Thyroid gland (tissue), 4 donors: ENCODE measurements at regions not wholly inside any gene's neighbourhood (a gene's known extent, or its start where the extent isn't known, plus 50 kb on each side); places are given as distances from the start of the nearest gene placed in this dataset.

ENCODE experiments used
- DNase-seq, 2 donors: peaks; one replicate each; pipeline ENCODE4 v3.0.0-alpha.2; 2019
- H3K27ac ChIP-seq, 3 donors: fragments of 200-600 bp; sonication (generic); 1 replicate in 2 of 3; 2 replicates in 1 of 3; pipeline ENCODE4 v1.5.1; 2016 to 2019; ENCODE audit warnings: mild to moderate bottlenecking in 1 of 3, moderate library complexity in 1 of 3
- H3K27me3 ChIP-seq: fragments of 200-600 bp; sonication (generic); one replicate; pipeline ENCODE4 v1.5.1; 2019
- H3K36me3 ChIP-seq, 2 donors: fragments of 200-600 bp; sonication (generic); one replicate each; pipeline ENCODE4 v1.5.1; 2016 to 2019
- H3K4me1 ChIP-seq, 2 donors: fragments of 200-600 bp; sonication (generic); one replicate each; pipeline ENCODE4 v1.5.1; 2017 to 2019
- H3K4me3 ChIP-seq, 3 donors: fragments of 200-600 bp; sonication (generic); replicated peaks in 1 of 3; 1 replicate in 2 of 3; 2 replicates in 1 of 3; pipeline ENCODE4 v1.5.1; 2016; ENCODE audit warnings: mild to moderate bottlenecking in 1 of 3
- H3K9me3 ChIP-seq: fragments of 200-600 bp; sonication (generic); one replicate; pipeline ENCODE4 v1.5.1; 2017
- POLR2A ChIP-seq, 2 donors: fragments of 450-650 bp; IDR thresholded peaks; one replicate each; pipeline ENCODE4 v1.6.1; 2017; ENCODE audit warnings: antibody characterized with exemption in 2 of 2, mild to moderate bottlenecking in 2 of 2, moderate library complexity in 1 of 2
- WGBS, 2 donors: methylation state at CpG; one replicate each; pipeline ENCODE4 v1.1.5; 2017; 5-methylcytosine and 5-hydroxymethylcytosine counted together
- intact Hi-C: fragments of 100-400 bp; cut with DNase I; formaldehyde crosslinking; loops from one replicate; pipeline ENCODE4 v1.15.1; 2023
- TF ChIP-seq, protein P1 (sequence below), 6 experiments: fragments of 200-600 bp in 3 of 6; fragments of 450-650 bp in 3 of 6; sonication (generic) in 3 of 6; IDR thresholded peaks; one replicate each; pipeline ENCODE4 v1.5.1; 2016 to 2019; ENCODE audit warnings: antibody characterized with exemption in 6 of 6, mild to moderate bottlenecking in 2 of 6, inconsistent platforms in 1 of 6, moderate library complexity in 1 of 6

DNA sequence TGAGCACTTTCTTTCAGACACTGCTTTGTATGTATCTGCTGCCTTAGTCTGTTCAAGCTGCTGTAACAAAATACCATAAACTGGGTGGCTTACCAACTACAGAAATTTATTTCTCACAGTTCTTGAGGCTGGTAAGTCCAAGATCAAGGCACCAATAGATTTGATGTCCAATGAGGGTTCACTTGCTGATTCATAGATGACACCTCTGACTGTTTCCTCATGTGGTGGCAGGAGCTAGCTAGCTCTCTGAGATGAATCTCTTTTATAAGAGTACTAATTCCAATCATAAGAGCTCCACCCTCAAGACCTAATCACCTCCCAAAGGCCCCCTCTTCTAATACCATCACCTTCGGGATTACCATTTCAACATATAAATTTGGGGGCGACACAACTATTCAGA lies 76.6 kb upstream of the ADO start:
- WGBS, 2 donors: 95 to 97% methylated on average over 2 of the region's 2 CpGs
- Histone ChIP-seq H3K27ac (no peak overlapping the region), H3K27me3 (no peaks in the 10 kb centered on the region), H3K9me3 (no peaks in the 10 kb centered on the region), H3K4me3 (no peak overlapping the region), H3K4me1 (no peaks in the 10 kb centered on the region), H3K36me3 (no peaks in the 10 kb centered on the region)
- no peak for TF ChIP-seq POLR2A (IDR thresholded peaks at IDR 0.05)
- TF ChIP-seq, protein P1, sequence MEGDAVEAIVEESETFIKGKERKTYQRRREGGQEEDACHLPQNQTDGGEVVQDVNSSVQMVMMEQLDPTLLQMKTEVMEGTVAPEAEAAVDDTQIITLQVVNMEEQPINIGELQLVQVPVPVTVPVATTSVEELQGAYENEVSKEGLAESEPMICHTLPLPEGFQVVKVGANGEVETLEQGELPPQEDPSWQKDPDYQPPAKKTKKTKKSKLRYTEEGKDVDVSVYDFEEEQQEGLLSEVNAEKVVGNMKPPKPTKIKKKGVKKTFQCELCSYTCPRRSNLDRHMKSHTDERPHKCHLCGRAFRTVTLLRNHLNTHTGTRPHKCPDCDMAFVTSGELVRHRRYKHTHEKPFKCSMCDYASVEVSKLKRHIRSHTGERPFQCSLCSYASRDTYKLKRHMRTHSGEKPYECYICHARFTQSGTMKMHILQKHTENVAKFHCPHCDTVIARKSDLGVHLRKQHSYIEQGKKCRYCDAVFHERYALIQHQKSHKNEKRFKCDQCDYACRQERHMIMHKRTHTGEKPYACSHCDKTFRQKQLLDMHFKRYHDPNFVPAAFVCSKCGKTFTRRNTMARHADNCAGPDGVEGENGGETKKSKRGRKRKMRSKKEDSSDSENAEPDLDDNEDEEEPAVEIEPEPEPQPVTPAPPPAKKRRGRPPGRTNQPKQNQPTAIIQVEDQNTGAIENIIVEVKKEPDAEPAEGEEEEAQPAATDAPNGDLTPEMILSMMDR (IDR thresholded peaks at IDR 0.05): no peak
- intact Hi-C loops: no loop called here
- no peak for DNase-seq

DNA sequence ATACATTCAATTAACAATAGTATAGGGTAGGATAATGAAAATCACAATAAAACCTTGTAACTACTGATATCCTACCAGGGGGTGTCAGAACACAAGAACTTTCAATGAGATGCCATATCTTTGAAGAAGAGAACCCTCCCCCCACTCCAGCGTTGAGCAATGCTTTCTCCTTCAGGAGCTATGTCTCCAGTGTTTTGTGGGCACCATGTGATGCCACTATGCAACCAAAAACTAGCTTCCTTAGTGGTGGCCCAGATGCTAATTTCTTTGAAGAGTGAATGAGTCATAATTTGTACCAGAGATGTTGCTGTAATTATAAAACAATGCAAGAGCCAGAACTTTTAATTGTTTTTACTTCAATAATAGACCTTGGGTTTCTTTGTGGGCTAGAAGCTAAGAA lies 76.0 kb upstream of the ADO start:
- TF ChIP-seq POLR2A (IDR thresholded peaks at IDR 0.05): no peak
- TF ChIP-seq, protein P1 (IDR thresholded peaks at IDR 0.05): no peak
- Histone ChIP-seq H3K9me3 (no peaks in the 10 kb centered on the region), H3K27me3 (no peaks in the 10 kb centered on the region), H3K27ac (no peak overlapping the region), H3K36me3 (no peaks in the 10 kb centered on the region), H3K4me3 (no peak overlapping the region), H3K4me1 (no peaks in the 10 kb centered on the region)
- WGBS, 2 donors: 79 to 93% methylated on average over 1 of the region's 1 CpG
- no peak for DNase-seq
- intact Hi-C loops: no loop called here

DNA sequence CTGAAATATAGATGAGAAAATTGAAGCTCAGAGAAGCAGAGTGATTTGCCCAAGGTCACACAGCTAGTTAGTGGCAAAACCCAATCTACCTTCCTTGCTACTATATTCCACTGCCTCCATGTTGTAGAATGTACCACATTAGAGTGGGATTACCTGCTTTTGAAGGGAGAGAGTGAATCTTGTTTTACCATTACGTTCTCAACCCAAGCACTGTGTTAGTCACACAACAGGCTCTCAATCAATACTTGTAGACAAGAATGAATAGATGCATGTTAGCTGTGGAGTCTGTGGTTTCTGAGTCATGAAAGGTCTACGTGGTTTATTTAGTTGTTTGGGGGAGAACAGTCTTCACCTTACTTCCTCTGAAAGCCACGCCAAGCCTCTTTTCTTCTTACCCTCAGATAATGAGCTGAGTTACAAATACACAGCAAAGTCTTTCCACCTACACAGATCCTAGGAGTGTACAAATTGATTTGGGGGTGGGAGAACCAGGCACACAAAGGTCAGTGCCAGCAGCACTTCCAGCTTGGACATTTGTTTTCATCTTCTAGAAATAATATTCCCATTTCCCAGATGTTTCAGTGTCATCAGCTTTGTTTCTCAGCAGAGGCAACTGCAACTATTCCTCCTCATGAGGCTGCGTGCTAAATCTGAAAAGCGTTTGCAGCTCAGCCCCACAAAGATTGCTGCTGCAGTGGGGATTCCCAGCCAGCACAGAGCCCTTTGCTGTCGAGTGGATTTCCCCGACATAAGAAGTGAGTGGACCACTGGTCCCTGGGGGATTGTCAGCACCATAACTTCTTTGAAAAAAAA lies 71.5 kb upstream of the ADO start:
- WGBS, 2 donors: 80 to 83% methylated on average over 7 of the region's 7 CpGs
- intact Hi-C loops: no loop called here
- H3K4me3 ChIP-seq: no peak overlapping the region

DNA sequence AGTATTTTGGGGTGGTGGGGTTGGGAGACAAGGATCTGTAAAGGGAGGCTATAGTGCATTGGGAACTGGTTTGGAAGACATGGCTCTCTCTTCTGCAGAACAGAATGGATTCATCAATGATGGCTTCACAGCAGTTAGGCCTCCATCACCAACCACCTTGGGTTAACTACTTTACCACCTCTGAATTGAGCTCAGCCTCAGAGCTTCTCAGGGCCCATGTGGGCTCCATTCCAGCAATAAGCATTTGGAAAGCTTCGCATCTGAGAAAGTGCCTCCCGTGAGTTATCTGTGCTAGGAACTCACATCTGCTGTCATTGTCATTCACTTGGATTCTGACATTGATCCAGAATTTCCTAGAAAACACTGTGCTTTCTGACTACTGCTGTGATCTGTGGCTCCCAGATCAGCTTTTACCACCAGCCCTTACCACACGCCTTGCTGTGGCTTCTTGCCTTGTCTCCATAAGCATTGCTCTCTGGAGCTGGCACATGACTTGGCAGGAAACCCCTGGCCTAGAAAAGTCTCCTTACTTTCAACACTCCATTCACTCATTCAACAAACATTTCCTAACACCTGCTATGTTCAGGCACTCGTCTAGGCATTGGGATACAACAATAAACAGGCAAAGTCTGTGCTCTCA lies 70.7 kb upstream of the ADO start:
- Histone ChIP-seq H3K4me3 (no peak overlapping the region), H3K27me3 (no peaks in the 10 kb centered on the region), H3K36me3 (no peaks in the 10 kb centered on the region), H3K4me1 (no peaks in the 10 kb centered on the region), H3K27ac (no peak overlapping the region), H3K9me3 (no peaks in the 10 kb centered on the region)
- DNase-seq: no peak
- WGBS, 2 donors: 88 to 90% methylated on average over 4 of the region's 4 CpGs
- intact Hi-C loops: no loop called here
- TF ChIP-seq, protein P1 (IDR thresholded peaks at IDR 0.05): no peak
- TF ChIP-seq POLR2A (IDR thresholded peaks at IDR 0.05): no peak

More for the DNA sequence above, 71.5 kb upstream of the ADO start:
- no peak for DNase-seq
- Histone ChIP-seq H3K27me3 (no peaks in the 10 kb centered on the region), H3K4me1 (no peaks in the 10 kb centered on the region), H3K36me3 (no peaks in the 10 kb centered on the region), H3K27ac (no peak overlapping the region), H3K9me3 (no peaks in the 10 kb centered on the region)
- no peak for TF ChIP-seq POLR2A (IDR thresholded peaks at IDR 0.05)
- TF ChIP-seq, protein P1 (IDR thresholded peaks at IDR 0.05): no peak

DNA sequence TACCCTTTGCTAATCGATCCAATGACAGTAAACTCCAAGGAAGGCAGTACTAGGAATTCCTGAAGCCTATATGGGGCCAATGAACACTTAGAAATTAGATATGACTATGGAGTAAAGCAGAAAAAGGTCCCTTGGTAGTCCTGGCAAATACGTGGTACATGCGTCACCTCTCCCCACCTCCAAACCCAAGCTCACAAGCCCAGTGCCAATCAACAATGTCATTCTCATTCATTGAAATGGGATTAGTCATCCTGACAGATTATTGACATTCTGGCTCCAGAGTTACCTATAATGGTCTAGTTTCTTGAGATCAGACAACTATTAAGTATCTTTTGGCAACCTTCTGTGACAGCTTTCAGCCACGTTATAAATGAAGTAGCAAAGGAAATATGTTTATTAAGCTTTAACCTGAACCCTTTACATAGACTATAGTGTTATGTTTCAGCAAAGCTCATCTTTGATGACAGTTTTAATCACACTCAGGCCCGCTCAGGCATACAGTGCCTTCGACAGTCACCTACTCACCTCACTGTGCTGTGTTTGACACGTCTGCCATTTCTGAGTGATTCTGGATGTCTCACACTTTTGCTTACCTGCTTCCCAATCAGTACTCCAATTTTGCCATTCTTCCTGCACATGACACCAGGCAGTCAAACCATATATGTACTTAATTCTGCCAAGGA lies 69.6 kb upstream of the ADO start:
- Histone ChIP-seq H3K9me3 (no peaks in the 10 kb centered on the region), H3K27me3 (no peaks in the 10 kb centered on the region), H3K4me1 (no peaks in the 10 kb centered on the region), H3K36me3 (no peaks in the 10 kb centered on the region), H3K27ac (no peak overlapping the region), H3K4me3 (no peak overlapping the region)
- no peak for DNase-seq
- intact Hi-C loops: no loop called here
- 94 to 96% methylated on average over 7 of the region's 7 CpGs for WGBS, 2 donors
- TF ChIP-seq, protein P1 (IDR thresholded peaks at IDR 0.05): no peak
- TF ChIP-seq POLR2A (IDR thresholded peaks at IDR 0.05): no peak
